ENCODE measurements at regions not wholly inside any gene's neighbourhood (a gene's known extent, or its start where the extent isn't known, plus 50 kb on each side); places are given as distances from the start of the nearest gene placed in this dataset.

- TF ChIP-seq, protein P1, sequence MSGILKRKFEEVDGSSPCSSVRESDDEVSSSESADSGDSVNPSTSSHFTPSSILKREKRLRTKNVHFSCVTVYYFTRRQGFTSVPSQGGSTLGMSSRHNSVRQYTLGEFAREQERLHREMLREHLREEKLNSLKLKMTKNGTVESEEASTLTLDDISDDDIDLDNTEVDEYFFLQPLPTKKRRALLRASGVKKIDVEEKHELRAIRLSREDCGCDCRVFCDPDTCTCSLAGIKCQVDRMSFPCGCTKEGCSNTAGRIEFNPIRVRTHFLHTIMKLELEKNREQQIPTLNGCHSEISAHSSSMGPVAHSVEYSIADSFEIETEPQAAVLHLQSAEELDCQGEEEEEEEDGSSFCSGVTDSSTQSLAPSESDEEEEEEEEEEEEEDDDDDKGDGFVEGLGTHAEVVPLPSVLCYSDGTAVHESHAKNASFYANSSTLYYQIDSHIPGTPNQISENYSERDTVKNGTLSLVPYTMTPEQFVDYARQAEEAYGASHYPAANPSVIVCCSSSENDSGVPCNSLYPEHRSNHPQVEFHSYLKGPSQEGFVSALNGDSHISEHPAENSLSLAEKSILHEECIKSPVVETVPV (CRISPR knock-in tag; IDR thresholded peaks at IDR 0.05) = no peak
- TF ChIP-seq ARNTL (CRISPR knock-in tag; IDR thresholded peaks at IDR 0.05; ENCODE audit: borderline replicate concordance, low read depth) = no peak
- no peak for TF ChIP-seq ZNF8 (CRISPR knock-in tag; IDR thresholded peaks at IDR 0.05)
- no peak for TF ChIP-seq POU6F1 (CRISPR knock-in tag; IDR thresholded peaks at IDR 0.05; ENCODE audit: borderline replicate concordance, low read depth)
- TF ChIP-seq RARB (CRISPR knock-in tag; IDR thresholded peaks at IDR 0.05) = no peak
Observed at GRCh38 chr5:42037379-42037932, 112.4 kb downstream of the FBXO4 start.
